ENCODE measurements at regions not wholly inside any gene's neighbourhood (a gene's known extent, or its start where the extent isn't known, plus 50 kb on each side); places are given as distances from the start of the nearest gene placed in this dataset.

- H3K27me3 ChIP-seq (ENCODE audit: control insufficient read depth in 2 of 2, insufficient read depth in 2 of 2, low read length in 2 of 2) = peaks cover 0 to 3% of the 10 kb centered on the region in 2 donors
- peaks cover 0 to 9% of the 10 kb centered on the region in 2 donors for H3K4me1 ChIP-seq (ENCODE audit: control insufficient read depth in 2 of 2, insufficient read depth in 2 of 2, low read length in 2 of 2)
- ChIA-PET POLR2A (interaction anchor here (1.7 kb wide), 1 partner anchor 109 kb away, joined by 6 read pairs; no protein-coding TSS in a partner anchor), CTCF (interaction anchor here (0.6 kb wide), 1 partner anchor 97 kb away, joined by 4 read pairs; no protein-coding TSS in a partner anchor)
- H3K36me3 ChIP-seq (ENCODE audit: control insufficient read depth in 2 of 3, insufficient read depth in 3 of 3, low read length in 3 of 3) = no peaks in the 10 kb centered on the region
- Mint-ChIP-seq H3K4me1 (peaks cover 4 to 8% (median 6%) of the 10 kb centered on the region in 7 donors), H3K27ac (no peak overlapping the region), H3K36me3 (no peaks in the 10 kb centered on the region), H3K4me3 (no peak overlapping the region), H3K9me3 (peaks cover 0 to 1% (median 0%) of the 10 kb centered on the region in 11 donors), H3K27me3 (peaks cover 2 to 21% (median 8%) of the 10 kb centered on the region in 5 donors)
- DNase-seq = no peak
- no peak overlapping the region for H3K27ac ChIP-seq (ENCODE audit: low read depth, low read length)
- no peak overlapping the region for H3K4me3 ChIP-seq (ENCODE audit: low read length)
- H3K9me3 ChIP-seq (ENCODE audit: control insufficient read depth in 2 of 3, low read length in 3 of 3) = no peaks in the 10 kb centered on the region
- intact Hi-C loops (cut with micrococcal nuclease) = no loop called here
- ATAC-seq = no peak
Observed at GRCh38 chr2:64860276-64860885, 128.8 kb upstream of the SLC1A4 start.

- no peak overlapping the region for H3K27ac ChIP-seq (ENCODE audit: low read depth, low read length)
- intact Hi-C loops (cut with micrococcal nuclease) = no loop called here
Observed at GRCh38 chr2:64860936-64861335, 128.3 kb upstream of the SLC1A4 start.

GRCh38 chr2:64861452-64862397 is 127.5 kb upstream of the SLC1A4 start:
- ChIA-PET POLR2A (no interaction called here), CTCF (interaction anchor here (1.0 to 2.1 kb wide), 4 partner anchors 11 to 374 kb away, joined by 3 to 5 read pairs (median 4); no protein-coding TSS in a partner anchor)
- H3K4me3 Mint-ChIP-seq = no peak overlapping the region
- no peak for DNase-seq
- Histone ChIP-seq H3K4me1 (ENCODE audit: control insufficient read depth in 2 of 2, insufficient read depth in 2 of 2, low read length in 2 of 2) (peaks cover 0 to 9% of the 10 kb centered on the region in 2 donors), H3K36me3 (ENCODE audit: control insufficient read depth in 2 of 3, insufficient read depth in 3 of 3, low read length in 3 of 3) (no peaks in the 10 kb centered on the region), H3K4me3 (ENCODE audit: low read length) (no peak overlapping the region), H3K27me3 (ENCODE audit: control insufficient read depth in 2 of 2, insufficient read depth in 2 of 2, low read length in 2 of 2) (peaks cover 0 to 3% of the 10 kb centered on the region in 2 donors), H3K9me3 (ENCODE audit: control insufficient read depth in 2 of 3, low read length in 3 of 3) (no peaks in the 10 kb centered on the region), H3K27ac (ENCODE audit: low read depth, low read length) (no peak overlapping the region)
- ATAC-seq = no peak
- H3K9me3 Mint-ChIP-seq = peaks cover 0 to 1% (median 0%) of the 10 kb centered on the region in 11 donors
- H3K27me3 Mint-ChIP-seq = peaks cover 5 to 26% (median 8%) of the 10 kb centered on the region in 5 donors
- H3K27ac Mint-ChIP-seq = no peak overlapping the region
- intact Hi-C loops (cut with micrococcal nuclease) = loop anchor here in 1 of 2 donors (2.0 kb wide), 1 partner anchor 209 kb away; the partner anchor contains the start of gene SERTAD2
- H3K4me1 Mint-ChIP-seq = peaks cover 6 to 9% (median 7%) of the 10 kb centered on the region in 7 donors
- no peaks in the 10 kb centered on the region for H3K36me3 Mint-ChIP-seq

More at GRCh38 chr2:64860936-64861335, 128.3 kb upstream of the SLC1A4 start:
- H3K4me1 Mint-ChIP-seq = peaks cover 4 to 8% (median 7%) of the 10 kb centered on the region in 7 donors
- H3K9me3 Mint-ChIP-seq = peaks cover 0 to 1% (median 0%) of the 10 kb centered on the region in 11 donors
- POLR2A ChIA-PET = no interaction called here
- H3K27ac Mint-ChIP-seq = no peak overlapping the region
- CTCF ChIA-PET = interaction anchor here (2.1 kb wide), 1 partner anchor 10 kb away, joined by 5 read pairs; no protein-coding TSS in a partner anchor
- no peak overlapping the region for H3K4me3 ChIP-seq (ENCODE audit: low read length)
- H3K36me3 ChIP-seq (ENCODE audit: control insufficient read depth in 2 of 3, insufficient read depth in 3 of 3, low read length in 3 of 3) = no peaks in the 10 kb centered on the region
- ATAC-seq (no peak), DNase-seq (no peak)
- peaks cover 2 to 21% (median 8%) of the 10 kb centered on the region in 5 donors for H3K27me3 Mint-ChIP-seq
- peaks cover 0 to 9% of the 10 kb centered on the region in 2 donors for H3K4me1 ChIP-seq (ENCODE audit: control insufficient read depth in 2 of 2, insufficient read depth in 2 of 2, low read length in 2 of 2)
- H3K27me3 ChIP-seq (ENCODE audit: control insufficient read depth in 2 of 2, insufficient read depth in 2 of 2, low read length in 2 of 2) = peaks cover 0 to 3% of the 10 kb centered on the region in 2 donors
- no peak overlapping the region for H3K4me3 Mint-ChIP-seq
- H3K36me3 Mint-ChIP-seq = no peaks in the 10 kb centered on the region
- H3K9me3 ChIP-seq (ENCODE audit: control insufficient read depth in 2 of 3, low read length in 3 of 3) = no peaks in the 10 kb centered on the region

GRCh38 chr2:64862623-64863022 is 126.6 kb upstream of the SLC1A4 start:
- no peak overlapping the region for H3K4me3 ChIP-seq (ENCODE audit: low read length)
- peaks cover 0 to 9% of the 10 kb centered on the region in 2 donors for H3K4me1 ChIP-seq (ENCODE audit: control insufficient read depth in 2 of 2, insufficient read depth in 2 of 2, low read length in 2 of 2)
- H3K27me3 ChIP-seq (ENCODE audit: control insufficient read depth in 2 of 2, insufficient read depth in 2 of 2, low read length in 2 of 2) = peaks cover 0 to 3% of the 10 kb centered on the region in 2 donors
- no peak overlapping the region for H3K27ac ChIP-seq (ENCODE audit: low read depth, low read length)
- Mint-ChIP-seq H3K27me3 (peaks cover 4 to 22% (median 11%) of the 10 kb centered on the region in 5 donors), H3K27ac (no peak overlapping the region), H3K4me3 (no peak overlapping the region), H3K4me1 (peaks cover 6 to 8% (median 7%) of the 10 kb centered on the region in 7 donors), H3K9me3 (no peaks in the 10 kb centered on the region), H3K36me3 (no peaks in the 10 kb centered on the region)
- ChIA-PET POLR2A (interaction anchor here (0.9 to 1.4 kb wide), 2 partner anchors 212 to 216 kb away, joined by 3 read pairs; no protein-coding TSS in a partner anchor), CTCF (interaction anchor here (1.3 to 2.1 kb wide), 3 partner anchors 11 to 339 kb away, joined by 3 to 5 read pairs (median 3); no protein-coding TSS in a partner anchor)
- ATAC-seq (peak; percentile 56), DNase-seq (no peak)
- H3K9me3 ChIP-seq (ENCODE audit: control insufficient read depth in 2 of 3, low read length in 3 of 3) = no peaks in the 10 kb centered on the region
- intact Hi-C loops (cut with micrococcal nuclease) = loop anchor here in 1 of 2 donors (2.0 kb wide), 1 partner anchor 210 kb away; the partner anchor contains the start of gene SERTAD2
- no peaks in the 10 kb centered on the region for H3K36me3 ChIP-seq (ENCODE audit: control insufficient read depth in 2 of 3, insufficient read depth in 3 of 3, low read length in 3 of 3)

GRCh38 chr2:64863097-64863820 is 125.9 kb upstream of the SLC1A4 start:
- H3K36me3 Mint-ChIP-seq = no peaks in the 10 kb centered on the region
- no peaks in the 10 kb centered on the region for H3K9me3 ChIP-seq (ENCODE audit: control insufficient read depth in 2 of 3, low read length in 3 of 3)
- H3K27ac Mint-ChIP-seq = no peak overlapping the region
- no peak overlapping the region for H3K4me3 ChIP-seq (ENCODE audit: low read length)
- ATAC-seq (no peak), DNase-seq (no peak)
- H3K4me1 Mint-ChIP-seq = peaks cover 6 to 8% (median 7%) of the 10 kb centered on the region in 7 donors
- CTCF ChIA-PET = interaction anchor here (0.5 to 2.1 kb wide), 7 partner anchors 12 to 536 kb away, joined by 3 to 8 read pairs (median 3); no protein-coding TSS in a partner anchor
- peaks cover 4 to 17% (median 13%) of the 10 kb centered on the region in 5 donors for H3K27me3 Mint-ChIP-seq
- peaks cover 0 to 3% of the 10 kb centered on the region in 2 donors for H3K27me3 ChIP-seq (ENCODE audit: control insufficient read depth in 2 of 2, insufficient read depth in 2 of 2, low read length in 2 of 2)
- H3K27ac ChIP-seq (ENCODE audit: low read depth, low read length) = no peak overlapping the region
- no peaks in the 10 kb centered on the region for H3K9me3 Mint-ChIP-seq
- POLR2A ChIA-PET = interaction anchor here (0.9 to 1.4 kb wide), 2 partner anchors 212 to 217 kb away, joined by 3 read pairs; no protein-coding TSS in a partner anchor
- H3K36me3 ChIP-seq (ENCODE audit: control insufficient read depth in 2 of 3, insufficient read depth in 3 of 3, low read length in 3 of 3) = no peaks in the 10 kb centered on the region
- no peak overlapping the region for H3K4me3 Mint-ChIP-seq
- intact Hi-C loops (cut with micrococcal nuclease) = loop anchor here in 1 of 2 donors (2.0 kb wide), 1 partner anchor 210 kb away; the partner anchor contains the start of gene SERTAD2
- peaks cover 0 to 9% of the 10 kb centered on the region in 2 donors for H3K4me1 ChIP-seq (ENCODE audit: control insufficient read depth in 2 of 2, insufficient read depth in 2 of 2, low read length in 2 of 2)

Measured in naive thymus-derived CD4-positive, alpha-beta T cell (primary cell).